Endothelial cell (in vitro differentiated cells): ENCODE measurements at regions not wholly inside any gene's neighbourhood (a gene's known extent, or its start where the extent isn't known, plus 50 kb on each side); places are given as distances from the start of the nearest gene placed in this dataset.
"Not testable (repeated sequence)": the region's sequence is repeated elsewhere in the genome, so short reads cannot be mapped to it uniquely, and the experiment has no call there.

Source experiments
- DNase-seq: peaks from one replicate; pipeline ENCODE4 v3.0.0; 2021; ENCODE audit warnings: low spot score
- H3K27ac Mint-ChIP-seq: one replicate; pipeline ENCODE4 v1.8.0; 2021; ENCODE audit warnings: mixed read lengths, inconsistent platforms; ENCODE audit not compliant: unreplicated experiment
- H3K27me3 Mint-ChIP-seq: one replicate; pipeline ENCODE4 v1.8.0; 2021; ENCODE audit warnings: mild to moderate bottlenecking, moderate library complexity, mixed read lengths, inconsistent platforms; ENCODE audit not compliant: unreplicated experiment
- H3K36me3 Mint-ChIP-seq: one replicate; pipeline ENCODE4 v1.8.0; 2021; ENCODE audit warnings: mild to moderate bottlenecking, low read depth, mixed read lengths, inconsistent platforms; ENCODE audit not compliant: unreplicated experiment
- H3K4me1 Mint-ChIP-seq: one replicate; pipeline ENCODE4 v1.8.0; 2021; ENCODE audit warnings: mild to moderate bottlenecking, mixed read lengths, inconsistent platforms; ENCODE audit not compliant: unreplicated experiment
- H3K4me3 Mint-ChIP-seq: one replicate; pipeline ENCODE4 v1.8.0; 2021; ENCODE audit warnings: mild to moderate bottlenecking, mixed read lengths, inconsistent platforms; ENCODE audit not compliant: unreplicated experiment
- H3K9me3 Mint-ChIP-seq: one replicate; pipeline ENCODE4 v1.8.0; 2021; ENCODE audit warnings: mixed read lengths, inconsistent platforms; ENCODE audit not compliant: unreplicated experiment
- TF ChIP-seq, protein P1 (sequence below): fragments of 200-600 bp; sonication (generic); IDR thresholded peaks from one replicate; pipeline ENCODE4 v1.5.0; 2021; ENCODE audit warnings: antibody characterized with exemption; ENCODE audit not compliant: unreplicated experiment

DNA sequence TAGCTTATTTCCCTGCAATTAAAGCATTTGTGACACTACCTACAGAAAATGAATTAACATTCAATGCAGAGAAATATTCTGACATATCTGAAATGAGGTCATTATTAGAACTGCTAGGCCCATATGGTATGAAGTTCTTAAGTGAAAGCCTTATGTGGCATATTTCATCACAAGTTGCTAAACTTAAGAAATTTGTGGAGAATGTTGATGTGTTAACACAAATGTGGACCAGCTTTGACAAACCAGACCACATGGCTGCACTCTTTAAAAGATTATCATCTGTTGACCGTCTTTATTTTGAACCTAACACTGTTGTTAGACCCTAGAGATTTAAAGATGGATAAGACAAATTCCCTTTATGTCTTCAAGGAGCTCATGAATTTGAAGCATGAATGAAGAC, 1024.1 kb downstream of the RPA4 start:
- Mint-ChIP-seq H3K36me3 (no peaks in the 10 kb centered on the region), H3K27me3 (no peaks in the 10 kb centered on the region), H3K9me3 (no peaks in the 10 kb centered on the region), H3K27ac (no peak overlapping the region), H3K4me3 (no peak overlapping the region), H3K4me1 (no peaks in the 10 kb centered on the region)
- TF ChIP-seq, protein P1, sequence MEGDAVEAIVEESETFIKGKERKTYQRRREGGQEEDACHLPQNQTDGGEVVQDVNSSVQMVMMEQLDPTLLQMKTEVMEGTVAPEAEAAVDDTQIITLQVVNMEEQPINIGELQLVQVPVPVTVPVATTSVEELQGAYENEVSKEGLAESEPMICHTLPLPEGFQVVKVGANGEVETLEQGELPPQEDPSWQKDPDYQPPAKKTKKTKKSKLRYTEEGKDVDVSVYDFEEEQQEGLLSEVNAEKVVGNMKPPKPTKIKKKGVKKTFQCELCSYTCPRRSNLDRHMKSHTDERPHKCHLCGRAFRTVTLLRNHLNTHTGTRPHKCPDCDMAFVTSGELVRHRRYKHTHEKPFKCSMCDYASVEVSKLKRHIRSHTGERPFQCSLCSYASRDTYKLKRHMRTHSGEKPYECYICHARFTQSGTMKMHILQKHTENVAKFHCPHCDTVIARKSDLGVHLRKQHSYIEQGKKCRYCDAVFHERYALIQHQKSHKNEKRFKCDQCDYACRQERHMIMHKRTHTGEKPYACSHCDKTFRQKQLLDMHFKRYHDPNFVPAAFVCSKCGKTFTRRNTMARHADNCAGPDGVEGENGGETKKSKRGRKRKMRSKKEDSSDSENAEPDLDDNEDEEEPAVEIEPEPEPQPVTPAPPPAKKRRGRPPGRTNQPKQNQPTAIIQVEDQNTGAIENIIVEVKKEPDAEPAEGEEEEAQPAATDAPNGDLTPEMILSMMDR = no peak
- DNase-seq = no peak

DNA sequence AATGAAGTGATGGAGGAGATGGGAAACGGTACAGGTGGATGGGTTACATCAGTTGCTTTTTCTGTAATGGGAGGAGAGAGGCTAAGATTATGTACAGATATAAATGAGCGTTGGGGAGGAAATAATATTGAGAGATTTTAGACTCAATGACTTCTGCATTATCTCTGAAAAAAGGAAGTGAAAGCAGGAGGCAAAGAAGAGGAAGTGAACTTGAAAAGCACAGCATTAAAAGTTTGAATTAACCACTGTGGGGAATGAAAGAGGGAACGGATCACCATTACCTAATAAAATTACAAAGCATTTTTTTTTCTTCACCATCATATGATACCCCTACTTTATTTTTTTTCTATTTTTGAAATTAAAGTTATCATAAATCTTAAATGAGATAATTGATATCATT, 1025.5 kb downstream of the RPA4 start:
- Mint-ChIP-seq H3K4me1 (no peaks in the 10 kb centered on the region), H3K27me3 (no peaks in the 10 kb centered on the region), H3K9me3 (no peaks in the 10 kb centered on the region), H3K36me3 (no peaks in the 10 kb centered on the region), H3K27ac (no peak overlapping the region), H3K4me3 (no peak overlapping the region)
- DNase-seq = no peak
- TF ChIP-seq, protein P1 = no peak

DNA sequence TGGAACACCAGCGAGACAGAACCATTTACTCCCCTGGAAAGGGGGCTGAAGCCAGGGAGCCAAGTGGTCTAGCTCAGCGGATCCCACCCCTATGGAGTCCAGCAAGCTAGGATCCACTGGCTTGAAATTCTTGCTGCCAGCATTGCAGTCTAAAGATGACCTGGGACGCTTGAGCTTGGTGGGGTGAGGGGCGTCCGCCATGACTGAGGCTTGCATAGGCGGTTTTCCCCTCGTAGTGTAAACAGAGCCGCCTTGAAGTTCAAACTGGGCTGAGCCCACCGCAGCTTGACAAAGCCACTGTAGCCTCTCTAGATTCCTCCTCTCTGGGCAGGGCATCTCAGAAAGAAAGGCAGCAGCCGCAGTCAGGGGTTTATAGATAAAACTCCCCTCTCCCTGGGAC, 1031.7 kb downstream of the RPA4 start:
- not testable (repeated sequence) for DNase-seq, H3K27ac Mint-ChIP-seq, H3K27me3 Mint-ChIP-seq, H3K36me3 Mint-ChIP-seq, H3K4me3 Mint-ChIP-seq, H3K4me1 Mint-ChIP-seq, H3K9me3 Mint-ChIP-seq

DNA sequence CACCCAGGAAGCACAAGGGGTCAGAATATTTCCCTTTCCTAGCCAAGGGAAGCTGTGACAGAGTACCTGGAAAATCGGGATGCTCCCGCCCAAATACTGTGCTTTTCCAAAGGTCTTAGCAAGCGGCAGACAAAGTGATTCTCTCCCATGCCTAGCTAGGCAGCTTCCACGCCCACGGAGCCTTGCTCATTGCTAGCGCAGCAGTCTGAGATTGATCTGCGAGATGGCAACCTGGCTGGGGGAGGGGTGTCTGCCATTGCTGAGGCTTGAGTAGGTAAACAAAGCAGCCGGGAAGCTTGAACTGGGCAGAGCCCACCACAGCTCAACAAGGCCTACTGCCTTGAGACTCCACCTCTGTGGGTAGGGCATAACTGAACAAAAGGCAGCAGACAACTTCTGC, 1037.5 kb downstream of the RPA4 start:
- H3K27me3 Mint-ChIP-seq, H3K9me3 Mint-ChIP-seq, H3K36me3 Mint-ChIP-seq, H3K4me1 Mint-ChIP-seq, DNase-seq, H3K27ac Mint-ChIP-seq, H3K4me3 Mint-ChIP-seq: not testable (repeated sequence)

DNA sequence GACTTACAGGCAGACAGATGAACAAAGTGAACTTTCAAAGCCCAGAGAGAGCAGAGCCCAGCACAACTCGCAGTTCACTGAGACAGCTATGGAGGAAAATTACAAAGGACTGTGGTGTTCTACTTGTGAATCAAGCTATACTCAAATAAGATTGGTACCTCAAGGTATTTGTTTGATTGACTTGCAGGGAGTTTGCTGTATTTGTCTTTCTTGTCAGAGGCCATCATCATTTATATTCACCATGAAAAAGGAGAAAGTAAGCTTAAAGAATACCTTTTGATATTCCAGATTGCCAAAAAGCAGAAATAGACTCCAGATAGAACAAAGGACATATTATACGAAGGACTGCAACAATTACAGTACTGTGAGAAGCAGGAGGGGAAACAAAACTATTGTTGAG, 1047.9 kb downstream of the RPA4 start:
- Mint-ChIP-seq H3K36me3 (no peaks in the 10 kb centered on the region), H3K4me3 (no peak overlapping the region), H3K27ac (no peak overlapping the region), H3K27me3 (no peaks in the 10 kb centered on the region), H3K9me3 (no peaks in the 10 kb centered on the region), H3K4me1 (no peaks in the 10 kb centered on the region)
- DNase-seq = no peak
- TF ChIP-seq, protein P1 = no peak

DNA sequence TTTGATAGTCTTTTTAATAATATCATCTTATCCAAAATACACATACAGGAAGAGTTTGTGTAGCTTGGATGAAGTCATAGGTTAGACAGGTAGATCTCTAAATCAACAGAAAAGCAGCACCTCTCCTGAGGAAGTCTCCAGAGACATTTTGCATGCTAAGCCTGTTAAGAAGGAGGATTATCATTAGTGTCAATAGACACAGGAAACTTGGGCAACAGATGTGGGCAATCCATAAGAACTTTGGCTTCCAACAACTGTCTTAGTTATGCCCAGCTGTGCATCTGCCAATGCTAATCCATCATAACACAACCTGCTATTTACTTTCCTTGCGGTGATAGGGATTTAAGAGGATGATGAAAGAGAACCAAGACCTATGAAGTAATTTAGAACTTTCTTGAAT, 1052.6 kb downstream of the RPA4 start:
- no peak for DNase-seq
- Mint-ChIP-seq H3K27me3 (no peaks in the 10 kb centered on the region), H3K9me3 (no peaks in the 10 kb centered on the region), H3K4me1 (no peaks in the 10 kb centered on the region), H3K4me3 (no peak overlapping the region), H3K27ac (no peak overlapping the region), H3K36me3 (no peaks in the 10 kb centered on the region)
- TF ChIP-seq, protein P1 = no peak
